ENCODE measurements at regions not wholly inside any gene's neighbourhood (a gene's known extent, or its start where the extent isn't known, plus 50 kb on each side); places are given as distances from the start of the nearest gene placed in this dataset.
"Not testable (repeated sequence)": the region's sequence is repeated elsewhere in the genome, so short reads cannot be mapped to it uniquely, and the experiment has no call there.

DNA sequence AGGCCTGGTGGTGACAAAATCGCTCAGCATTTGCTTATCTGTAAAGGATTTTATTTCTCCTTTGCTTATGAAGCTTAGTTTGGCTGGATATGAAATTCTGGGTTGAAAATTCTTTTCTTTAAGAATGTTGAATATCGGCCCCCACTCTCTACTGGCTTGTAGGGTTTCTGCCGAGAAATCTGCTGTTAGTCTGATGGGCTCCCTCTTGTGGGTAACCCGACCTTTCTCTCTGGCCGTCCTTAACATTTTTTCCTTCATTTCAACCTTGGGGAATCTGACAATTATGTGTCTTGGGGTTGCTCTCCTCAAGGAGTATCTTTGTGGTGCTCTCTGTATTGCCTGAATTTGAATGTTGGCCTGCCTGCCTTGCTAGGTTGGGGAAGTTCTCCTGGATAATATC, 65.3 kb upstream of the TP53I11 start:
- TF ChIP-seq, protein P1, sequence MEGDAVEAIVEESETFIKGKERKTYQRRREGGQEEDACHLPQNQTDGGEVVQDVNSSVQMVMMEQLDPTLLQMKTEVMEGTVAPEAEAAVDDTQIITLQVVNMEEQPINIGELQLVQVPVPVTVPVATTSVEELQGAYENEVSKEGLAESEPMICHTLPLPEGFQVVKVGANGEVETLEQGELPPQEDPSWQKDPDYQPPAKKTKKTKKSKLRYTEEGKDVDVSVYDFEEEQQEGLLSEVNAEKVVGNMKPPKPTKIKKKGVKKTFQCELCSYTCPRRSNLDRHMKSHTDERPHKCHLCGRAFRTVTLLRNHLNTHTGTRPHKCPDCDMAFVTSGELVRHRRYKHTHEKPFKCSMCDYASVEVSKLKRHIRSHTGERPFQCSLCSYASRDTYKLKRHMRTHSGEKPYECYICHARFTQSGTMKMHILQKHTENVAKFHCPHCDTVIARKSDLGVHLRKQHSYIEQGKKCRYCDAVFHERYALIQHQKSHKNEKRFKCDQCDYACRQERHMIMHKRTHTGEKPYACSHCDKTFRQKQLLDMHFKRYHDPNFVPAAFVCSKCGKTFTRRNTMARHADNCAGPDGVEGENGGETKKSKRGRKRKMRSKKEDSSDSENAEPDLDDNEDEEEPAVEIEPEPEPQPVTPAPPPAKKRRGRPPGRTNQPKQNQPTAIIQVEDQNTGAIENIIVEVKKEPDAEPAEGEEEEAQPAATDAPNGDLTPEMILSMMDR (IDR thresholded peaks at IDR 0.05), result not testable (repeated sequence)
- not testable (repeated sequence) for TF ChIP-seq EZH2 (IDR thresholded peaks at IDR 0.05; ENCODE audit: borderline replicate concordance, insufficient read depth, low read depth, low read length, poor library complexity, severe bottlenecking)
